T-helper 2 cell treated with Interferon-gamma antibody and Interleukin-4, amounts not matched to agents 5 μg/mL and 100 μg/mL, for 36 hours (primary cell): ENCODE measurements at regions not wholly inside any gene's neighbourhood (a gene's known extent, or its start where the extent isn't known, plus 50 kb on each side); places are given as distances from the start of the nearest gene placed in this dataset.

ENCODE experiments used
- DNase-seq: peaks from one replicate; pipeline ENCODE4 v3.0.0; 2021; ENCODE audit warnings: low spot score
- H3K27ac Mint-ChIP-seq: one replicate; pipeline ENCODE4 v1.8.0; 2021; ENCODE audit warnings: mild to moderate bottlenecking, mixed read lengths
- H3K27me3 Mint-ChIP-seq: one replicate; pipeline ENCODE4 v1.8.0; 2021; ENCODE audit warnings: low read depth, mixed read lengths
- H3K36me3 Mint-ChIP-seq: one replicate; pipeline ENCODE4 v1.8.0; 2021; ENCODE audit warnings: low read depth, mixed read lengths
- H3K4me1 Mint-ChIP-seq: one replicate; pipeline ENCODE4 v1.8.0; 2021; ENCODE audit warnings: low read depth, mixed read lengths
- H3K4me3 Mint-ChIP-seq: one replicate; pipeline ENCODE4 v1.8.0; 2022; ENCODE audit warnings: mild to moderate bottlenecking, moderate library complexity, mixed read lengths
- H3K9me3 Mint-ChIP-seq: one replicate; pipeline ENCODE4 v1.8.0; 2021; ENCODE audit warnings: mixed read lengths

DNA sequence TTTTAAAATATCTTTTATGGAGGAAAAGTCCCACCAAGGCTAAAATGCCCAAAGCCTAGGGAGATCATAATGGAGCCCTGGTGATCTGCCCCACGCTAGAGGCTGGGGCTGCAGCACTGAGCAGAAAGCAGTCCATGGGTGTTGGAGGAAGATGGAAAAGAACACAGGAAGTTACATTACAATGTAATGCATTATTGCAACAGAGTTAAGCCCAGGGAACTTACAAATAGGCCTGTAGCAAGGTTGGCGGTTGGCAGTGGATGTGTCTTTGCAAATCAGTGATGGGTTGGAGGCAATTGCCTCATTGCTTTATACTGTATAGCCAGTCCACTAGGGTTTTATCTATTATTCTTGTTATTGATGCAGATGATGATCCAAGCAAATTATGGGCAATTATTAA lies 399.9 kb downstream of the NDFIP2 start:
- Mint-ChIP-seq H3K9me3 (no peaks in the 10 kb centered on the region), H3K4me3 (no peak overlapping the region), H3K4me1 (no peaks in the 10 kb centered on the region), H3K27ac (no peak overlapping the region), H3K27me3 (no peaks in the 10 kb centered on the region), H3K36me3 (no peaks in the 10 kb centered on the region)
- no peak for DNase-seq

- H3K27me3 Mint-ChIP-seq, result no peaks in the 10 kb centered on the region
- no peak for DNase-seq
- H3K4me3 Mint-ChIP-seq, result no peak overlapping the region
- H3K27ac Mint-ChIP-seq, result no peak overlapping the region
- H3K9me3 Mint-ChIP-seq, result no peaks in the 10 kb centered on the region
- H3K36me3 Mint-ChIP-seq, result no peaks in the 10 kb centered on the region
- H3K4me1 Mint-ChIP-seq, result no peaks in the 10 kb centered on the region
Measured at GRCh38 chr13:79874396-79875360, 393.7 kb downstream of the NDFIP2 start.

DNA sequence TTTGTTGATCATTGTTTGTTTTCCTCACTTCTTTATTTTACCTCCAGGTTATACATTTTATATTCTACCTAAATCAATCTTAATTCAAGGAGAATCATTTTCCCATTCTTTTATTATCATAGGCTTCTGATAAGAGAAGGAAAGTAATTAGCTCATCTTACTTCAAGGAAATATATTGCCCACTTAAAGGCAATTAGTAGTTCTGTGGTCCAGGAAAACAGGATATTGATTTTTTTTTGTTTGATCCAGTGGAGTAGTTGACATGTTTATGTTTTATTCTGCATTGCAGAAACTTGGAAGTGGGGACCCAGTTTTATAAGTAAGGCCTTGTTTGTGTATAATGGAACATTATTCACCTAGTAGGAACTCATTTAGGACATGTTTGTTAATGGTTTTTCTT lies 390.6 kb downstream of the NDFIP2 start:
- Mint-ChIP-seq H3K9me3 (no peaks in the 10 kb centered on the region), H3K27ac (no peak overlapping the region), H3K4me1 (no peaks in the 10 kb centered on the region), H3K36me3 (no peaks in the 10 kb centered on the region), H3K27me3 (no peaks in the 10 kb centered on the region), H3K4me3 (no peak overlapping the region)
- DNase-seq, result no peak

DNA sequence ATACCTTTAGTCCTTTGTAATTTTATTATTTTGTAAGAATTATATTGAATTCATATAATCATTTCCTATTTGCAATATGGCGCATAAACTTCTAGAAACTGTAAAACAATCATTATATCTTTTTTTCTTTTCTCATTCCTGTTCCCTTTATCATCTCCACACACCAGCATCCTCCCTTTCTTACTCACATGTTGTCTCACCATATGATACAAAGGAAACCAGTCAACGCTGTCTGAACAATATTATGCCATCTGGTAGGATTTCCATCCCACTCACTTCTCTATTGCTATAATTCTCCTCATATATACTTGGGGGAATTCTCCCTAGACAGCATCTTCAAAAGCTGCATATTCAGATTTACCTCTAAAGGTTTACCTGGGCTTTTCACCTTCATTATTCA lies 389.8 kb downstream of the NDFIP2 start:
- Mint-ChIP-seq H3K9me3 (no peaks in the 10 kb centered on the region), H3K27me3 (no peaks in the 10 kb centered on the region), H3K36me3 (no peaks in the 10 kb centered on the region), H3K4me1 (no peaks in the 10 kb centered on the region), H3K4me3 (no peak overlapping the region), H3K27ac (no peak overlapping the region)
- DNase-seq, result no peak

GRCh38 chr13:79870123-79870522 lies 389.2 kb downstream of the NDFIP2 start:
- Mint-ChIP-seq H3K9me3 (no peaks in the 10 kb centered on the region), H3K4me1 (no peaks in the 10 kb centered on the region), H3K4me3 (no peak overlapping the region), H3K27me3 (no peaks in the 10 kb centered on the region), H3K36me3 (no peaks in the 10 kb centered on the region), H3K27ac (no peak overlapping the region)
- DNase-seq, result no peak

GRCh38 chr13:79869326-79869725 lies 388.4 kb downstream of the NDFIP2 start:
- Mint-ChIP-seq H3K27me3 (no peaks in the 10 kb centered on the region), H3K36me3 (no peaks in the 10 kb centered on the region), H3K27ac (no peak overlapping the region), H3K4me3 (no peak overlapping the region), H3K4me1 (no peaks in the 10 kb centered on the region), H3K9me3 (no peaks in the 10 kb centered on the region)
- DNase-seq, result no peak

GRCh38 chr13:79867254-79867653 lies 386.3 kb downstream of the NDFIP2 start:
- Mint-ChIP-seq H3K4me3 (no peak overlapping the region), H3K9me3 (no peaks in the 10 kb centered on the region), H3K27me3 (no peaks in the 10 kb centered on the region), H3K4me1 (no peaks in the 10 kb centered on the region), H3K27ac (no peak overlapping the region), H3K36me3 (no peaks in the 10 kb centered on the region)
- no peak for DNase-seq

DNA sequence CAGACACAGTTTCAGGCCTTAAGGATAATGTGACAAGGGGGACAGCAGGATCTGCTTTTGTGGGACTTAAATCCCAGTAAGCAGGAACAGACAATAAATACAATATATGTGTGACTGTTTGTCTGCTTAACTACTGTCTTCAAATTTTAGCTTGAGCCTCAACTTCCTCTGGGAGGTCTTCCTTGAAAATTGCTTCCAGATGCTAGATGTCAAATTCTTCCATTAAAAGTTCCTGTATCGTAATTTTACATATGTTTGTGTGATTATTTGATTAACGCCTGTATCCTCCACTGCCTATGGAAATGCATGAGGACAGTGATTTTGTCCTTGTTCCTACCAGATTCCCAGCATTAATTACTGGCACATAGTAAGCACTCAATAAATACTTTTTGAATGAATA lies 385.5 kb downstream of the NDFIP2 start:
- no peaks in the 10 kb centered on the region for H3K4me1 Mint-ChIP-seq
- DNase-seq, result no peak
- no peaks in the 10 kb centered on the region for H3K9me3 Mint-ChIP-seq
- H3K27me3 Mint-ChIP-seq, result no peaks in the 10 kb centered on the region
- no peak overlapping the region for H3K4me3 Mint-ChIP-seq
- H3K27ac Mint-ChIP-seq, result no peak overlapping the region
- no peaks in the 10 kb centered on the region for H3K36me3 Mint-ChIP-seq

GRCh38 chr13:79862515-79862914 lies 381.6 kb downstream of the NDFIP2 start:
- H3K27ac Mint-ChIP-seq, result no peak overlapping the region
- no peaks in the 10 kb centered on the region for H3K36me3 Mint-ChIP-seq
- DNase-seq, result no peak
- no peaks in the 10 kb centered on the region for H3K27me3 Mint-ChIP-seq
- H3K4me1 Mint-ChIP-seq, result no peaks in the 10 kb centered on the region
- H3K4me3 Mint-ChIP-seq, result no peak overlapping the region
- H3K9me3 Mint-ChIP-seq, result no peaks in the 10 kb centered on the region

DNA sequence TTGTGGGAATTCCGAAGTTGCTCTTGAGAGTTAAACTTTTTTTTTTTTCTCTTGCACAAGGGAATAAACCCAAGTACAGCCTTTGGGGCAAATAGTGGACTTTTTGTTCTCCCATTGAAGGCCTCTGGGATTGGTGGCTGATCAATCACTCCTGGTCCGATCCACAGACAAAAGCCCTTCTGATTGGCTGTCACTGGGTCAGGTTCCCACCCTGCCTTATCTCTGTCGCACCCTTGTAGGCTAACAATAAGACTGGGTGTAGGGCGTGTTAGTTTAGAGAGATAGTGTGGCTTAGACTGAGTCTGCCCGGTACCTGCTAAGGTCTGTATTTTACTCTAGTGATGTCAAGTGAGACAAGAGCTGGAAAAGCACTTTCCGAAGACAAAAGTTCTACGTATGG lies 380.8 kb downstream of the NDFIP2 start:
- Mint-ChIP-seq H3K36me3 (no peaks in the 10 kb centered on the region), H3K4me1 (no peaks in the 10 kb centered on the region), H3K27me3 (no peaks in the 10 kb centered on the region), H3K9me3 (no peaks in the 10 kb centered on the region), H3K4me3 (no peak overlapping the region), H3K27ac (no peak overlapping the region)
- DNase-seq, result no peak

DNA sequence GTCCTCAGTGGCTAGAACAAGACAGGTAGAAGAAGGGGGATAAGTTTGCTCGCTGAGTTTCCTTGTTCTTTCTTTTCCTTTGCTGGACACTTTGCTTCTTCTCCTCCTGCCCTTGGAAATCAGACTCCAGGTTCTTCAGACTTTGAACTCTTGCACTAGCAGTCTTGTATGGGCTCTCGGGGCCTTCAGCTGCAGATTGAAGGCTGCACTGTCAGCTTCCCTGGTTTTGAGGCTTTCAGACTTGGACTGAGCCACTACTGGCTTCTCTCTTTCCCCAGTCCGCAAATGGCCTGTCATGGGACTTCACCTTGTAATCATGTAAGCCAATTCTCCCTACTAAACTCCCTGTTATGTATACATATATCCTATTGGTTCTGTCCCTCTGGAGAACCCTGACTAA lies 379.8 kb downstream of the NDFIP2 start:
- DNase-seq, result no peak
- H3K27me3 Mint-ChIP-seq, result no peaks in the 10 kb centered on the region
- no peaks in the 10 kb centered on the region for H3K4me1 Mint-ChIP-seq
- H3K27ac Mint-ChIP-seq, result no peak overlapping the region
- H3K9me3 Mint-ChIP-seq, result no peaks in the 10 kb centered on the region
- no peaks in the 10 kb centered on the region for H3K36me3 Mint-ChIP-seq
- H3K4me3 Mint-ChIP-seq, result no peak overlapping the region

GRCh38 chr13:79859756-79860155 lies 378.8 kb downstream of the NDFIP2 start:
- Mint-ChIP-seq H3K4me1 (no peaks in the 10 kb centered on the region), H3K36me3 (no peaks in the 10 kb centered on the region), H3K27me3 (no peaks in the 10 kb centered on the region), H3K4me3 (no peak overlapping the region), H3K9me3 (no peaks in the 10 kb centered on the region), H3K27ac (no peak overlapping the region)
- DNase-seq, result no peak

DNA sequence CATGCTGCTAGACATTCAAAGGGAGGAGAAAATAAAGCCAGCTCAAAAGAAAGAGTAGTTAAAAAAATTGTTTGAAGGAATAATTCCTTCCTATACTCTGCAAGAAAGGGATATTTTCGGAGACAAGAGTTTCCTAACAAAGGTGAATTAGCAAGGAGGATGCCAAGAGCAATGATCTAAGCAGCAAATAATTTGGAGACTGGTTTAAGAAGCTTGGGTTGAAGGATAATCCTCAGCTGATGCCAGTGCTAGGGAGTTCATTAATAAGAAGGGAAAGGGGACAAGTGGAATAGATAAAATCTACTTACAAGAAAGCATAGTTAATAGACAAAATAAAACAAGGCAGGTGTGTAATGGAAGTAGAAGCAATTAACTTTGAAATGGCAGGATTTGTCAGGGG lies 372.3 kb downstream of the NDFIP2 start:
- Mint-ChIP-seq H3K4me3 (no peak overlapping the region), H3K36me3 (no peaks in the 10 kb centered on the region)

DNA sequence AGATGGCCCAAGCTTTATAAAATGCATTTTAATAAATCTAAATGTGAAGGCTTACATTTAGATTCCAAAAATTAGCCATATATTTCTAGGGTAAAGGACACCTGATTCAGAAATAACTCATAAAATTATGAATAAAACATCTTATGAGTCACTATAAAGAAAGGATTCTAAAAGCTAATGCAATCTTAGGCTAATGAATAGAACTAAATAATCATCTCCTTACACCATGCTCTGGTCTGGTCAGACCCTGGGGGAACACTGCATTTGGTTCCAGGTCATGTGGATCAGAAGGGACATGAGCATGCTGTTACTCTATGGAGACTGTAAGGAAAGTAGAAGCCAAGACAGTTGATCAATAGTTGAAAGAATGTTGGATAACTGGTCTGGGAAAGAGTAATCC lies 370.4 kb downstream of the NDFIP2 start:
- no peaks in the 10 kb centered on the region for H3K9me3 Mint-ChIP-seq
- no peaks in the 10 kb centered on the region for H3K4me1 Mint-ChIP-seq
- DNase-seq, result no peak
- H3K27me3 Mint-ChIP-seq, result no peaks in the 10 kb centered on the region
- H3K27ac Mint-ChIP-seq, result no peak overlapping the region
- no peaks in the 10 kb centered on the region for H3K36me3 Mint-ChIP-seq
- H3K4me3 Mint-ChIP-seq, result no peak overlapping the region

More for the DNA sequence above, 372.3 kb downstream of the NDFIP2 start:
- H3K27me3 Mint-ChIP-seq, result no peaks in the 10 kb centered on the region
- H3K27ac Mint-ChIP-seq, result no peak overlapping the region
- H3K4me1 Mint-ChIP-seq, result no peaks in the 10 kb centered on the region
- DNase-seq, result no peak
- H3K9me3 Mint-ChIP-seq, result no peaks in the 10 kb centered on the region
